ENCODE measurements at regions not wholly inside any gene's neighbourhood (a gene's known extent, or its start where the extent isn't known, plus 50 kb on each side); places are given as distances from the start of the nearest gene placed in this dataset.

DNA sequence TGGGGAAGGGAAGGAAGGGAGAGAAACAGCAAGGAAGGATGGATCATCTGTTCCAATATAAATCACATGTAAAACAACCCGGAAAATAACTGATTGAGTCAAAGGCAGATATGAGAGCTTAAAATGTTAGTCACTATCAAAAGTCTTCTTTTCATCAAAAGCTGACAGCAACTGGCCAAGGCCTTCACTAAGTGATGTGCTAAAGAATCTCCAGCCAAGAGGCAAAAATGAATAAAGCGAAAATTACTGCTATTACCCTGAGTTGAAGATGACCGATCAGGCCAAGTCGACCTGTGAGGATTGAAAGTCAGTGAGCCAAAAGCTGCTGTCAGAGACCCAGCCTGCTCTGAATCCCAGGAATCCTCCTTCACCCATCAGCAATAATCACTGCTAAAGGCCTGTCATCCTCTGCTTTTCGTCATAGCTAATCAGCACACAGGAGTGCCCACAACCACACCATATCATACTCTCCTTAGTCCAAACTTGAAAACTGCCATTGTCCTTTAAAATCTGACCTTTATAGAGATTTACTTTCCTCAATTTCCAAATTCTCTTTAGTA lies 736.9 kb downstream of the TLE1 start:
- TF ChIP-seq, protein P1, sequence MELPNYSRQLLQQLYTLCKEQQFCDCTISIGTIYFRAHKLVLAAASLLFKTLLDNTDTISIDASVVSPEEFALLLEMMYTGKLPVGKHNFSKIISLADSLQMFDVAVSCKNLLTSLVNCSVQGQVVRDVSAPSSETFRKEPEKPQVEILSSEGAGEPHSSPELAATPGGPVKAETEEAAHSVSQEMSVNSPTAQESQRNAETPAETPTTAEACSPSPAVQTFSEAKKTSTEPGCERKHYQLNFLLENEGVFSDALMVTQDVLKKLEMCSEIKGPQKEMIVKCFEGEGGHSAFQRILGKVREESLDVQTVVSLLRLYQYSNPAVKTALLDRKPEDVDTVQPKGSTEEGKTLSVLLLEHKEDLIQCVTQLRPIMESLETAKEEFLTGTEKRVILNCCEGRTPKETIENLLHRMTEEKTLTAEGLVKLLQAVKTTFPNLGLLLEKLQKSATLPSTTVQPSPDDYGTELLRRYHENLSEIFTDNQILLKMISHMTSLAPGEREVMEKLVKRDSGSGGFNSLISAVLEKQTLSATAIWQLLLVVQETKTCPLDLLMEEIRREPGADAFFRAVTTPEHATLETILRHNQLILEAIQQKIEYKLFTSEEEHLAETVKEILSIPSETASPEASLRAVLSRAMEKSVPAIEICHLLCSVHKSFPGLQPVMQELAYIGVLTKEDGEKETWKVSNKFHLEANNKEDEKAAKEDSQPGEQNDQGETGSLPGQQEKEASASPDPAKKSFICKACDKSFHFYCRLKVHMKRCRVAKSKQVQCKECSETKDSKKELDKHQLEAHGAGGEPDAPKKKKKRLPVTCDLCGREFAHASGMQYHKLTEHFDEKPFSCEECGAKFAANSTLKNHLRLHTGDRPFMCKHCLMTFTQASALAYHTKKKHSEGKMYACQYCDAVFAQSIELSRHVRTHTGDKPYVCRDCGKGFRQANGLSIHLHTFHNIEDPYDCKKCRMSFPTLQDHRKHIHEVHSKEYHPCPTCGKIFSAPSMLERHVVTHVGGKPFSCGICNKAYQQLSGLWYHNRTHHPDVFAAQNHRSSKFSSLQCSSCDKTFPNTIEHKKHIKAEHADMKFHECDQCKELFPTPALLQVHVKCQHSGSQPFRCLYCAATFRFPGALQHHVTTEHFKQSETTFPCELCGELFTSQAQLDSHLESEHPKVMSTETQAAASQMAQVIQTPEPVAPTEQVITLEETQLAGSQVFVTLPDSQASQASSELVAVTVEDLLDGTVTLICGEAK (IDR thresholded peaks at IDR 0.05; ENCODE audit: borderline replicate concordance): no peak
- TF ChIP-seq, protein P2, sequence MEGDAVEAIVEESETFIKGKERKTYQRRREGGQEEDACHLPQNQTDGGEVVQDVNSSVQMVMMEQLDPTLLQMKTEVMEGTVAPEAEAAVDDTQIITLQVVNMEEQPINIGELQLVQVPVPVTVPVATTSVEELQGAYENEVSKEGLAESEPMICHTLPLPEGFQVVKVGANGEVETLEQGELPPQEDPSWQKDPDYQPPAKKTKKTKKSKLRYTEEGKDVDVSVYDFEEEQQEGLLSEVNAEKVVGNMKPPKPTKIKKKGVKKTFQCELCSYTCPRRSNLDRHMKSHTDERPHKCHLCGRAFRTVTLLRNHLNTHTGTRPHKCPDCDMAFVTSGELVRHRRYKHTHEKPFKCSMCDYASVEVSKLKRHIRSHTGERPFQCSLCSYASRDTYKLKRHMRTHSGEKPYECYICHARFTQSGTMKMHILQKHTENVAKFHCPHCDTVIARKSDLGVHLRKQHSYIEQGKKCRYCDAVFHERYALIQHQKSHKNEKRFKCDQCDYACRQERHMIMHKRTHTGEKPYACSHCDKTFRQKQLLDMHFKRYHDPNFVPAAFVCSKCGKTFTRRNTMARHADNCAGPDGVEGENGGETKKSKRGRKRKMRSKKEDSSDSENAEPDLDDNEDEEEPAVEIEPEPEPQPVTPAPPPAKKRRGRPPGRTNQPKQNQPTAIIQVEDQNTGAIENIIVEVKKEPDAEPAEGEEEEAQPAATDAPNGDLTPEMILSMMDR (IDR thresholded peaks at IDR 0.05 in 2 of 3, conservative IDR thresholded peaks at IDR 0.05 in 1 of 3; ENCODE audit: control insufficient read depth in 2 of 3, extremely low read depth in 1 of 3, insufficient read depth in 1 of 3, low read depth in 3 of 3, low read length in 3 of 3): no peak
- TF ChIP-seq GABPA (IDR thresholded peaks at IDR 0.05; ENCODE audit: low read depth) (no peak), EGR1 (IDR thresholded peaks at IDR 0.05; ENCODE audit: borderline replicate concordance in 1 of 2, low read depth in 2 of 2, low read length in 2 of 2) (no peak), BHLHE40 (IDR thresholded peaks at IDR 0.05; ENCODE audit: borderline replicate concordance in 1 of 2, low read depth in 2 of 2, low read length in 1 of 2) (no peak)

Measured in GM12878 (cell line).